Stromal cell of bone marrow (primary cell): ENCODE measurements at regions not wholly inside any gene's neighbourhood (a gene's known extent, or its start where the extent isn't known, plus 50 kb on each side); places are given as distances from the start of the nearest gene placed in this dataset.

Experiments
- DNase-seq: peaks from one replicate; pipeline ENCODE4 v3.0.0-alpha.2; 2012; ENCODE audit warnings: low read depth

- no peak for DNase-seq
Observed at GRCh38 chr6:111958534-111958933, 85.3 kb upstream of the FYN start.

- no peak for DNase-seq
Observed at GRCh38 chr6:111959766-111960165, 86.5 kb upstream of the FYN start.

- no peak for DNase-seq
Observed at GRCh38 chr6:111967131-111967530, 86.8 kb upstream of the CCN6 start.

GRCh38 chr6:111970426-111970825, 83.5 kb upstream of the CCN6 start:
- DNase-seq = no peak

GRCh38 chr6:111971181-111971841, 82.6 kb upstream of the CCN6 start:
- DNase-seq = no peak

GRCh38 chr6:111971866-111972532, 81.9 kb upstream of the CCN6 start:
- DNase-seq = peak; percentile 64

- no peak for DNase-seq
Observed at GRCh38 chr6:111972745-111973117, 81.2 kb upstream of the CCN6 start.

- peak; percentile 90 for DNase-seq
Observed at GRCh38 chr6:111973118-111973761, 80.7 kb upstream of the CCN6 start.

- DNase-seq = peak; percentile 53
Observed at GRCh38 chr6:111973927-111974639, 79.8 kb upstream of the CCN6 start.

GRCh38 chr6:111975466-111975865, 78.4 kb upstream of the CCN6 start:
- no peak for DNase-seq

- no peak for DNase-seq
Observed at GRCh38 chr6:111976139-111976538, 77.8 kb upstream of the CCN6 start.

GRCh38 chr6:111978532-111979149, 75.3 kb upstream of the CCN6 start:
- no peak for DNase-seq

- DNase-seq = no peak
Observed at GRCh38 chr6:111979633-111980032, 74.3 kb upstream of the CCN6 start.

- DNase-seq = no peak
Observed at GRCh38 chr6:111980143-111980542, 73.8 kb upstream of the CCN6 start.

- peak; percentile 38 for DNase-seq
Observed at GRCh38 chr6:111980971-111981840, 72.7 kb upstream of the CCN6 start.

- no peak for DNase-seq
Observed at GRCh38 chr6:111982681-111983080, 71.2 kb upstream of the CCN6 start.

- no peak for DNase-seq
Observed at GRCh38 chr6:111983193-111983592, 70.7 kb upstream of the CCN6 start.

GRCh38 chr6:111984081-111984480, 69.8 kb upstream of the CCN6 start:
- DNase-seq = no peak

- DNase-seq = no peak
Observed at GRCh38 chr6:111984516-111985201, 69.2 kb upstream of the CCN6 start.

GRCh38 chr6:111985202-111985731, 68.6 kb upstream of the CCN6 start:
- peak; percentile 92 for DNase-seq
